ENCODE measurements at regions not wholly inside any gene's neighbourhood (a gene's known extent, or its start where the extent isn't known, plus 50 kb on each side); places are given as distances from the start of the nearest gene placed in this dataset.

DNA sequence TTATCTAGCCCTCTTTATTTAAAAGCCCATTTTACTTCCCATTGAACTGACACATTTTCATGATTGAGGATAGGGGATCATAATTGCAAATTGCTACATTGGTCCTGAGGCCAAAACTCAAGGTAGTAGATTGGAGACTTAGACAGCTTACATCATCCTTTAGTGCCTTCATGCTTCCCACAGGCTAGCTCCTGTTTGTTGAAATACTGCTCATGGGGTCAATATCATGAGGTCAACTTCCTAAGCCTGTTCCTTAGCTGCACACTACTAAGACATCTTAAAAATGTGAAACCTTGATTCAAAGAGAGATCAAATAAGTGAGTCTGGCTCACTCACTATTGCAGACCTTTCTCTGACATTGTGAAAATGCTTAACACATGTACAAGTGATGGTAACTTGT lies 113.0 kb downstream of the TBC1D30 start:
- Histone ChIP-seq H3K36me3 (ENCODE audit: control insufficient read depth, insufficient read depth, low read length) (no peaks in the 10 kb centered on the region), H3K4me2 (ENCODE audit: extremely low read depth, insufficient read depth, low read length) (no peak overlapping the region), H3K79me2 (ENCODE audit: control insufficient read depth, insufficient read depth, low read length) (no peaks in the 10 kb centered on the region), H3K4me3 (replicated peaks in 1 of 4; ENCODE audit: control extremely low read depth in 1 of 4, insufficient read depth in 1 of 4, low read depth in 3 of 4, low read length in 4 of 4) (no peak overlapping the region), H3K27me3 (ENCODE audit: control insufficient read depth, insufficient read depth, low read length) (peaks cover 3% of the 10 kb centered on the region), H4K20me1 (ENCODE audit: control insufficient read depth, extremely low read depth, insufficient read depth, low read length) (no peaks in the 10 kb centered on the region), H3K9me3 (ENCODE audit: control insufficient read depth, insufficient read depth, low read depth, low read length) (no peaks in the 10 kb centered on the region), H3K4me1 (ENCODE audit: control insufficient read depth, extremely low read depth, insufficient read depth, low read length) (no peaks in the 10 kb centered on the region), H3K9ac (ENCODE audit: insufficient read depth, low read length) (no peak overlapping the region), H3K27ac (ENCODE audit: insufficient read depth, low read length) (no peak overlapping the region), H2AFZ (ENCODE audit: low read length) (no peak overlapping the region)
- no peak for DNase-seq (ENCODE audit: low read depth in 2 of 2)
- TF ChIP-seq, protein P1, sequence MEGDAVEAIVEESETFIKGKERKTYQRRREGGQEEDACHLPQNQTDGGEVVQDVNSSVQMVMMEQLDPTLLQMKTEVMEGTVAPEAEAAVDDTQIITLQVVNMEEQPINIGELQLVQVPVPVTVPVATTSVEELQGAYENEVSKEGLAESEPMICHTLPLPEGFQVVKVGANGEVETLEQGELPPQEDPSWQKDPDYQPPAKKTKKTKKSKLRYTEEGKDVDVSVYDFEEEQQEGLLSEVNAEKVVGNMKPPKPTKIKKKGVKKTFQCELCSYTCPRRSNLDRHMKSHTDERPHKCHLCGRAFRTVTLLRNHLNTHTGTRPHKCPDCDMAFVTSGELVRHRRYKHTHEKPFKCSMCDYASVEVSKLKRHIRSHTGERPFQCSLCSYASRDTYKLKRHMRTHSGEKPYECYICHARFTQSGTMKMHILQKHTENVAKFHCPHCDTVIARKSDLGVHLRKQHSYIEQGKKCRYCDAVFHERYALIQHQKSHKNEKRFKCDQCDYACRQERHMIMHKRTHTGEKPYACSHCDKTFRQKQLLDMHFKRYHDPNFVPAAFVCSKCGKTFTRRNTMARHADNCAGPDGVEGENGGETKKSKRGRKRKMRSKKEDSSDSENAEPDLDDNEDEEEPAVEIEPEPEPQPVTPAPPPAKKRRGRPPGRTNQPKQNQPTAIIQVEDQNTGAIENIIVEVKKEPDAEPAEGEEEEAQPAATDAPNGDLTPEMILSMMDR (conservative IDR thresholded peaks at IDR 0.05 in 1 of 2, IDR thresholded peaks at IDR 0.05 in 1 of 2; ENCODE audit: low read depth in 1 of 2, low read length in 2 of 2): no peak

DNA sequence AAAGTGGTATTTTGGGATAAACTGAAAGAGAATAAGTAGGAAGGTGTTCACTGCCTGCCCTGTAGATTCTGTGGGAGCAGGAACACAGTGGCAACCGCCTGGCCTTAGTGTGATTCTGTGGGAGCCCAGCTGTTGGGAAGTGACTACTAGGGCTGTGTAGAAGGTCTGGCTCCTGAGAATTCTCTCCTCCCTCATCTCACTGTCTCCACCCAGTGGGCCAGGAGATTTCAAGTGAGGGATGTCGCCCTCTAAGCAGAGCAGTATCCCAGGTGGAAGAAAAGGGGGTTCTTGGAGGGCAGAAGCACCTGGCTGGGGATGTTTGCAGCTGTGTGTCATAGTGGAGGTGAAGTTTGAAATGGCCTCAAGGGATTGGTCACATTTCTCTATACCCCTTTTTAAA lies 113.7 kb downstream of the TBC1D30 start:
- Histone ChIP-seq H3K4me3 (replicated peaks in 1 of 4; ENCODE audit: control extremely low read depth in 1 of 4, insufficient read depth in 1 of 4, low read depth in 3 of 4, low read length in 4 of 4) (no peak overlapping the region), H3K36me3 (ENCODE audit: control insufficient read depth, insufficient read depth, low read length) (no peaks in the 10 kb centered on the region), H3K4me2 (ENCODE audit: extremely low read depth, insufficient read depth, low read length) (no peak overlapping the region), H3K9me3 (ENCODE audit: control insufficient read depth, insufficient read depth, low read depth, low read length) (no peaks in the 10 kb centered on the region), H3K79me2 (ENCODE audit: control insufficient read depth, insufficient read depth, low read length) (no peaks in the 10 kb centered on the region), H3K4me1 (ENCODE audit: control insufficient read depth, extremely low read depth, insufficient read depth, low read length) (no peaks in the 10 kb centered on the region), H3K27me3 (ENCODE audit: control insufficient read depth, insufficient read depth, low read length) (peaks cover 3% of the 10 kb centered on the region), H2AFZ (ENCODE audit: low read length) (no peak overlapping the region), H3K27ac (ENCODE audit: insufficient read depth, low read length) (no peak overlapping the region), H3K9ac (ENCODE audit: insufficient read depth, low read length) (no peak overlapping the region), H4K20me1 (ENCODE audit: control insufficient read depth, extremely low read depth, insufficient read depth, low read length) (no peaks in the 10 kb centered on the region)
- no peak for DNase-seq (ENCODE audit: low read depth in 2 of 2)
- TF ChIP-seq, protein P1 (conservative IDR thresholded peaks at IDR 0.05 in 1 of 2, IDR thresholded peaks at IDR 0.05 in 1 of 2; ENCODE audit: low read depth in 1 of 2, low read length in 2 of 2): no peak
- no peak for TF ChIP-seq EZH2 (IDR thresholded peaks at IDR 0.05; ENCODE audit: low read length, missing control alignments)

DNA sequence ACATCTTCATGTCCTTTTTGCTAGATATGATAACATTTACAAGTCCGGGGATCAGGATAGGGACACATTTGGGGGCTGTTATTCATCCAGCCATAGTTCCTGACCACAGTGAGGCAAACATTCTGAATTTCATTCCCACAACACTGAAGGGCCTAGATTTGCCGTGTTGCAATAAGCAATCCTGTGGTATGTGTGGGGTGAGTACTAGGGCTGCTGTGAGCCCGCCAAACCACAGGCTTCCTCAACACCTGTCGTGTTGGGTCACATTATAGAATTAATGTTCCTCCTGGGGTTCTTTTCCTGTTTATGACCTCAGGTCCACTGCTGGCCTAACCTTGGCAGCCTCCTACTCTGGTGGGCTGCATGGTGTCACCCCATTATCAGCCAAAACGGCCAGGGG lies 119.2 kb downstream of the TBC1D30 start:
- Histone ChIP-seq H3K9me3 (ENCODE audit: control insufficient read depth, insufficient read depth, low read depth, low read length) (no peaks in the 10 kb centered on the region), H3K9ac (ENCODE audit: insufficient read depth, low read length) (no peak overlapping the region), H2AFZ (ENCODE audit: low read length) (no peak overlapping the region), H4K20me1 (ENCODE audit: control insufficient read depth, extremely low read depth, insufficient read depth, low read length) (no peaks in the 10 kb centered on the region), H3K36me3 (ENCODE audit: control insufficient read depth, insufficient read depth, low read length) (no peaks in the 10 kb centered on the region), H3K27me3 (ENCODE audit: control insufficient read depth, insufficient read depth, low read length) (no peaks in the 10 kb centered on the region), H3K4me2 (ENCODE audit: extremely low read depth, insufficient read depth, low read length) (no peak overlapping the region), H3K79me2 (ENCODE audit: control insufficient read depth, insufficient read depth, low read length) (no peaks in the 10 kb centered on the region), H3K4me3 (replicated peaks in 1 of 4; ENCODE audit: control extremely low read depth in 1 of 4, insufficient read depth in 1 of 4, low read depth in 3 of 4, low read length in 4 of 4) (no peak overlapping the region), H3K27ac (ENCODE audit: insufficient read depth, low read length) (no peak overlapping the region), H3K4me1 (ENCODE audit: control insufficient read depth, extremely low read depth, insufficient read depth, low read length) (no peaks in the 10 kb centered on the region)
- no peak for TF ChIP-seq EZH2 (IDR thresholded peaks at IDR 0.05; ENCODE audit: low read length, missing control alignments)
- TF ChIP-seq, protein P1 (conservative IDR thresholded peaks at IDR 0.05 in 1 of 2, IDR thresholded peaks at IDR 0.05 in 1 of 2; ENCODE audit: low read depth in 1 of 2, low read length in 2 of 2): no peak
- peak; percentile 11 to 81 for DNase-seq (ENCODE audit: low read depth in 2 of 2)

Measured in fibroblast of lung (primary cell).